H1 (cell line): ENCODE measurements at regions not wholly inside any gene's neighbourhood (a gene's known extent, or its start where the extent isn't known, plus 50 kb on each side); places are given as distances from the start of the nearest gene placed in this dataset.

Experiments used
- JUN ChIP-seq: IDR thresholded peaks from 2 replicates; pipeline ENCODE4 v1.6.1; 2011; ENCODE audit warnings: low read depth, mild to moderate bottlenecking, improper control_type of control experiment, low read length
- SAP30 ChIP-seq: fragments of 300-600 bp; sonication (generic); IDR thresholded peaks from 2 replicates; pipeline ENCODE4 v1.7.1; 2012; ENCODE audit warnings: low read length, moderate library complexity, mild to moderate bottlenecking, inconsistent platforms; ENCODE audit not compliant: insufficient read depth, insufficient replicate concordance
- TAF7 ChIP-seq: optimal IDR thresholded peaks from 2 replicates; pipeline ENCODE3; 2011; ENCODE audit warnings: low read depth, mild to moderate bottlenecking, inconsistent platforms, low read length, moderate library complexity, borderline replicate concordance

- no peak for TF ChIP-seq JUN
- TF ChIP-seq TAF7 = no peak
- no peak for TF ChIP-seq SAP30
- TF ChIP-seq, all 59 proteins: peak for 0
These were observed 203.4 kb upstream of the SPAG17 start (continued) for GRCh38 chr1:118388301-118388959.
